ENCODE measurements at regions not wholly inside any gene's neighbourhood (a gene's known extent, or its start where the extent isn't known, plus 50 kb on each side); places are given as distances from the start of the nearest gene placed in this dataset.

DNA sequence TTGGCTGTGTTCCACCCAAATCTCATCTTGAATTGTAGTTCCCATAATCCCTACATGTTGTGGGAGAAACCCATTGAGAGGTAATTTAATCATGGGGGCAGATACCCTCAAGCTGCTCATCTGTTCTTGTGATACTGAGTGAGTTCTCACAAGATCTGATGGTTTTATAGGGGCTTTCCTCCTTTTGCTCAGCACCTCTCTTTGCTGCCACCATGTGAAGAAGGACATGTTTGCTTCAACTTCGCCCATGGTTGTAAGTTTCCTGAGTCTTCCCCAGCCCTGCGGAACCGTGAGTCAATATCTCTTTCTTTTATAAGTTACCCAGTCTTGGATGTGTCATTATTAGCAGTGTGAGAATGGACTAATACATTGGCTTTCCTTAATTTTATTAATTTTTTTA, 527.8 kb downstream of the MDFIC start:
- DNase-seq = no peak

DNA sequence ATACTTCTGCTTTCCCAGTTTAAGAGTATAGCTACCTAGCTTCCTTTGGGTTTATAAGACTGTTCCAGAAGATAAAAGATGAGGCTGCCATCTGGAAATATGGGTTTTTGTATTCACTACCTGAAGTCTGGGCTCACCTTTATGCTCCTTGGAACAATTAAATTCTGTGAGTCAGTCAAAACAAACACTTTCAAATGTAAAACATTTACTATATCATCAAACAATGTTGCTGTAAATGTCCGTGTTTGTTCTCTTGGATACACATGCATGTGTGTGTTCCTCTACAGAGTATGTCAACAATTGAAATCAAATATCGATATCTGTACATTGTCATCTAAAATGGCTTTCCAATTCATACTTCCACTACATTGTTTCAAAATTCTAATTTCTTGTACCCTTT, 525.6 kb downstream of the MDFIC start:
- no peak for DNase-seq

DNA sequence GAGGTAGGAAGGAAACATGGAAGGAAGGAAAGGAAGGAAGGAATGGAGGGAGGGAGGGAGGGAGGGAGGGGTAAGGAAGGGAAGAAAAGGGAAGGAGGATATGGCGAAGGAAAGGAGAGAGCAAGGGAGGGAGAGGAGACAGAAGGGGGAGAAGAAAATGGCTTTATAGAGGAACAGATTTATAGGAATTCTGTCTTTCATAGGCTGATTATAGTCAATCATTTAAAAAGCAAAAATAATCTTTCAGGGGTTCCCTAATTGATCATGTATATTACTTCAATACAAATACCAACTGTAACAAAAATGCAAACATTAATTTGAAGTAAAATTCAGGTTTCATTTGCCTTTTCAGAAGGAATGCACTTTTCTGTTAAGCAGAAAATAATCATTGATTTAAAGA, 519.1 kb downstream of the MDFIC start:
- DNase-seq = no peak

DNA sequence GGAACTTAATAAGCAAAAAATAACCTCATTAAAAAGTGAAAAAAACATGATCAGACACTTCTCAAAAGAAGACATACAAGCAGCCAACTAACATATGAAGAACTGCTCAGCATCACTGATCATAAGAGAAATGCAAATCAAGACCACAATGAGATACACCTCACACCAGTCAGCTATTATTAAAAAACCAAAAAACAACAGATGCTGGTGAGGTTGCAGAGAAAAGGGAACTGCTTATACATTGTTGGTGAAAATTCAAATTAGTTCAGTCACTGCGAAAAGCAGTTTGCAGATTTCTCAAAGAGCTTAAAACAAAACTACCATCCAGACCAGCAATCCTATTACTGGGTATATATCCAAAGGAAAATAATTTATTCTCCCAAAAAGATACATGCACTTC, 513.3 kb downstream of the MDFIC start:
- no peak for DNase-seq

DNA sequence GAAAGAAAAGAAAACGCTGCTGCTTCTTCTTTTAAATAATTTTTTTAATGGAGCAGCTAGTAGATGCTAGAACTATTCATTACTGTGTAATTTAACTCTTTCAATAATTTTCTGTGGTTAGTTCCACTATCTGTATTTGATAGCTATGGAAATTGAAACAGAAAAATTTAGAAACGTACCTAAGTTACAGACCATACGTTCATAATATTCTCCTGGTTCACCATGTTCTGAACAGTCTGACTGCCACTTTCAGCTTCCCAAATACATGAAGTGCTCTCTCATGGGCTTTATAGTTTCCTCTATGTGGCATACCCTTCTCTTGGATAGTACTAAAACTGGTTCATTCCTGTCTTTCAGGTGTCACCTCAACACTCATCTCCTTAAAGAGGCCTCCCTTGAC, 508.0 kb downstream of the MDFIC start:
- DNase-seq = no peak

DNA sequence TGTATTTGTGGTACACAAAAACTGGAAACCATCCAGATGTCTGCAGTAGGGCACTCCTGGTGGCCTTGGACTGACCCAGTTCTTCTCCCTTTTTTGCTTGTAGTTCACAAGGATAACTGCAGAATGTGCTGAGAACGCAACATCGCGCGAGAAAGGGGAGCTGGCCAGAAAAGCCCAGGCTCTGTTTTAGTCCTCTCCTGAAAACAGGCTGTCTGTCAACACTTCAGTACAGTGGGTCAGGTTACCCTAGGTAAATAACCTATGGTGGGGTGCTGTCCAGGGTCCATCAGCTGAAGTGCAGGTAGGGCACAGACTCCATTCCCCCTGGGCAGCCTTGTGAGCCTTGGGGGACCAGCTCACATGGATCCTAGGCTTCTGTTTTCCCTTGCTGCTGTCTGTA, 495.8 kb downstream of the MDFIC start:
- DNase-seq = no peak

DNA sequence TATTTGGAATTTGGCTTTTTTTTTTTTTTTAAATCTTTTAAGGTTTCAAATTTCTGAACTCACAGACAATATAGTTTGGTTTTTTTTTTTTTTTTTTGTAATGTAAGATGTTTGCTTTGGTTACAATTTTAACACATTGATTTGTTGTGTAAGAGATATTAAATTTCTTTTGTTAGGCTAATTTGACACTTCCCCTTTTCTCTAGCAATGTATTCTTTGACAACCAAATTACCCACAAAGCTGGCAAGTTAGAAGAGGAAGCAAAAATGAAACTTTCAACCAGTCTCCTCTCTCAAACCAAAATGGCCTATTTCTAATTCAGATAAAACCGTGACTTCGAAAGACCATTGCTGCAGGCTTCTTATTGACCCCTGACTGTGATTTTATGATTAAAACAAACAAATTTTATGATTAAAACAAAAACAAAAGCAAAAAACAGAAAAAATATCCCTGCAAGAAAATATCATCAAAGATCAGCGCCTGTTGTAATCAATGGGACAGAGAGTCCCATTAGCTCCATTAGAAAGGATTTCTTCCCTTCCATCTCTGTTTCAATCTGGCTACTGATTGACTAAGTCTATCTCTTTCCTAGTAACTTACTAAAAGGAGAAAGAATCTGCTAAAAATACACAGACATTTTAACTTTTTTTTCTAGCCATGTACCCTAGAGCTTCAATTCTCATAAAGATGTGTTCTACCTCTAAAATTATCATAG, 489.2 kb downstream of the MDFIC start:
- DNase-seq = no peak

DNA sequence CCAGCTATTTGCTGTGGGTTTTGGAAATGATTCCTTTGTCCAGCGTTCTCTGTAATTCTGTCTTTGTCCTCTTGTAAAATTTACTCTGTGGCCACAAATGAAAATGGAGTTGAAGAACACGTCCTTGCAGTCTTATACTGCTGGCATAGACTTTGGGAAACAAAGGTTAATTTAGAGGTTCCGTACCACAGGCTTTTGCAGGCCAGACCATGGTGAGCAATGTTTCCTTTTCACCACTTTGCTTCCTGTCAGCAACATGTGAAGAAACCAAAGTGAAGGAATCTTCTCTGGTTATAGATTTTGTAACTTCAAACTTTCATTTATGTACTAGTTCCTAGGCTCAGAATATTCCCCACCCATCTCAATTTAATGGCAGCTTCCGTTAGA, 488.5 kb downstream of the MDFIC start:
- DNase-seq = no peak

DNA sequence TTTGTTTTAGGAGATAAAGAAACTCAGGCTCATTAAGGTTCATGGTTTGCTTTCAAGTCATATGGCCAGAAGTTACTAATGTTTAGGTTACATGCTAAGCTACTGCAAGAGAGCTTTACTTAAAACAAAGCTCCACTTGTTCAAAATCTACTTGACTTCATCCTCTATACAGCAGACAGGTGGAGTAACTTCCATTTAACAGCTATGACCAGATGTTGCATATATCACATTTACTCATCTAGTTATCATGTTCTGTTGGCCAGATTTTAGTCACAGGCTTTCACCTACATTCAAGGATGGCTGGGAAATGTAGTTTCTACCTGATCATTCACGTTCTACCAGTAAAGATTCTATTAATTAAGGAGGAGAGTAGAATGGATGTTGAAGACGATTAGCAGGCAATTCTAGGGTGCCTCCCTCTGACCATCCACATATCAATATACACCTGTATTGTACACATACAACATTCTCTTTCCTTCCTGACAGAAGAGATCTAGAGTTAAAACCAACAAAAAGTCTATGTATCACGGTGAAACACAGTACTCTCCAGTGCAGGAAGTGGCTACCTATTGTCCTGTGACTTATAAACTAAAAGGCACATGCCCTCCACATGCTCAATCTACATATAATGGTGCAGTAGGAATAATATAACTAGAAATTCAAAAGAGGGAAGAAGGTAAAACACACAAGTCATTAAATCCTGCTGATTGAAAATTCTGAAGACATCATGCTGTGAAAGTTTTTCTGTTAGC, 488.0 kb downstream of the MDFIC start:
- DNase-seq = no peak

DNA sequence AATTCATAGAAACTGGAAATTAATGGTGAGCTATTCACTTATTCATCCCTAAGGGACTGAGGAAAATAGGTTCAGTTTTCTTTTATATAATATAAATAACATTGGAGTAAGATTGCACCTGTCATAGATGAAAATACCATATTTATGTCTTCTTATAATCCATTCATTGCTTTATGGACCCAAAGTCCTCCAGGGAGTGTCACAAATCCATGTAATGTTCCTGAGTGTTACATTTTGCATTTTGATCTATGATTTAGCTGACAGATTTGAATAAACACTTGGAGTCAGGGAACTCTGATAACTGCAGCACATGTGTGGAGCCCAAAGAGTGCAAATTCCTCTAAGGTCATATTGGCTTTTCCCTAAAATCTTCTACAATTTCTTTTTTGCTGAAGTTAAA, 484.3 kb downstream of the MDFIC start:
- DNase-seq = no peak

DNA sequence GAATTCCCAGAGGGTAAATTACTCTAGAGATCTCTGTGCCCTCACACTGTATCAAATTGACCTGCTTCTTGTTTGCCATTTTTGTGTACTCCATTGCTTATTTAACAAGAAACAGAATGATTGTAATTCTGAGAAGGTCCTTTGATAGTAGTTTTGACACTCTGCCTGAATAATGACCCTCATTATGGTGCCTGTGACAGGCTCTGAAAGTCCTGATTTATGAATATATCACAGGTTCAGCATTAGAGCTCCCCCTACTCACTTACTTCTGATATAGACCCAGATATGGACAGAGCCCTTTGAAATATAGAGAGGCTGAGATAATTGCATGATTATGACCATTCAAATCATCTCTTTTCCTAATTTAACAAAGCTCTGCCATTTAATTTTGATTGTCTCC, 465.2 kb downstream of the MDFIC start:
- no peak for DNase-seq

DNA sequence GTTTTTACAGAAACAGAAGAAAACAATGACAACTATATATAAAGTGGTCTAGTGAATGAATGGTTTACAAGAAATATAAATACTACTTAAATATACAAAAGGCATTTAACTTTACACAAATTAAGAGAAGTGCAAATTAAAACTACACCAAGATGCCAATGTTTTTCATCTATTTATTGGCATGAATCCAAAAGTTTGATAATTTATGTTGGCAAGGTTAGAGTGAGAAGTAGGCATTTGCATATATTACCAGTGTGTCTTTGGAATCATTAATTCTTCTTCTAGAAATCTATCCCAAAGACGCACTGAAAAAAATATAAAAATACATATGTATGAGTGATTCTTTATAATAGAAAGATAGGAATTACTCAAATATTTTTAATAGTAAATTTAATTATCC, 457.4 kb downstream of the MDFIC start:
- no peak for DNase-seq

DNA sequence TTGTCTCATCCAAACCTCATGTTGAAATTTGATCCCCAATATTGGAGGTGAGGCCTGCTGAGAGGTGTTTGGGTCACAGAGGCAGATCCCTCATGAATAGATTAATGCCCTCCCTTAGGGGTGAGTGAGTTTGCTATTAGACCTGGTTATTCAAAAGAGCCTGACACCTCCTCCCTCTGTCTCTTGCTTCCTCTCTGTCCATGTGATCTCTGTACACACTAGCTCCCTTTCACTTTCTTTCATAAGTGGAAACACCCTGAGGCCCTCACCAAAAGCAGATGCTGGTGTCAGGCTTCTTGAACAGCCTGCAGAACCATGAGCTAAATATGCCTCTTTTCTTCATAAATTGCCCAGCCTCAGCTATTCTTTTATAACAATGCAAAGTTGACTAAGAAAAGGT, 447.1 kb downstream of the MDFIC start:
- no peak for DNase-seq

DNA sequence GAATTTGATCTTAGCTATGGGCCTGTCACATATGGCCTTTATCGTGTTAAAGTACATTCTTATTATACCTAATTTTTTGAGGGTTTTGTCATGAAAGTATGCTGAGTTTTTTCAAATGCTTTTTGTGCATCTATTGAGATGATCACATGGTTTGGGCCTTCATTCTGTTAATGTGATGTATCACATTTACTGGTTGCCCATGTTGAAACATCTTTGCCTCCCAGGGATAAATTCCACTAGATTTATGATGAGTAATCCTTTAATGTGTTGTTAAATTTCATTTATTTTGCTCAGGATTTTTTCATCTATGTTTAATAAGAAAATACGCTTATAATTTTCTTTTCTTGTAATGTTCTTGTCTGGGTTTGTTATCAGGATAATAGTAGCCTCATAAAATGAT, 442.0 kb downstream of the MDFIC start:
- no peak for DNase-seq

DNA sequence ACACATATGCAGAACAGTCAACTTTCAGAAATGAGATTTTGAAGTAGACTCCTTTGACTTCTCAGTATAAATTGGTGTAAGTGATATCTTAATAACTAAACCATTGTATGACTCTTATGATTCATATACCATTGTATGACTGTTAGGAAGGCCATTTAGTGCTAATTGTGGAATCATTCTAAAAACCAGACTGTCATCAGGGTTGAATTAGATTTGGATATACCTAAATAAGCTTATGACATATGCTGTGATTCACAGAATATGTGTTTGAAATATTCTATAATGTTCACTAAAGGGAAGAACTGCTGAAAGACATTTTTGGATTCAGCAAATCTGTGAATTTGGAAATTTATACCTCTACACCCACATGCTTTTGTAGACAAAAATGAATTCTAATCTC, 438.1 kb downstream of the MDFIC start:
- DNase-seq = no peak

DNA sequence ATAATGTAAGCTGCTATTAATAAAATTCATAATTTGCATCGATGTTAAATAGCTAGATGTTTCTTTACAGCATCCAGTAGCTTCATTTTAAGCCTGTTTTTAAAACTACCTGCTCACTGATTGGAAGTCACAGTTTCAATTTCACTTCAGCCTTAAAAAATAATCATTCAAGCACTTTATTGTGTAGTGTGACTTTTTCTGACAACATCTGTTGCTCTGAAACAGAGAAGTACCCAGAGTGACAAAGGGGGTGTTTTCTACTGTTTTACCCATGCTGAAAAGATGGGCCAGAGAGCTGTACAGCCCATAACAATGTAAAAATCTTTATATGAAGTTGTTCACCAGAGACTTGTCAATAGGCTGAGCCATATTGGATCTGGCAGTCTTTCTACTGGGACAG, 437.2 kb downstream of the MDFIC start:
- no peak for DNase-seq

DNA sequence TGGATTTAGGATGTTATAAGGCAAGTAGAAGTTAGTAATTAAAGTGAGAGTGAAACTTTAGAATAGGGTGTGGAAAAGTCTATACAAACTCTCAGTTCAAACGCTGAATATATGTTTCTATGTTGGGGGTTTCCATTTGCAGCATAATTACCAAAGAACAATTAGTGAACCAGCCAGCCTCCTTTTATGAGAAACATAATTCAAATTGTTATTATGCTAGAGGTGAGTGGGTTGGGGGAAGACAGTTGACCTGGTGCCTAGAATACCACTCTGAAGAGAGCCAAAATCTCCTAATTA, 435.8 kb downstream of the MDFIC start:
- DNase-seq = no peak

DNA sequence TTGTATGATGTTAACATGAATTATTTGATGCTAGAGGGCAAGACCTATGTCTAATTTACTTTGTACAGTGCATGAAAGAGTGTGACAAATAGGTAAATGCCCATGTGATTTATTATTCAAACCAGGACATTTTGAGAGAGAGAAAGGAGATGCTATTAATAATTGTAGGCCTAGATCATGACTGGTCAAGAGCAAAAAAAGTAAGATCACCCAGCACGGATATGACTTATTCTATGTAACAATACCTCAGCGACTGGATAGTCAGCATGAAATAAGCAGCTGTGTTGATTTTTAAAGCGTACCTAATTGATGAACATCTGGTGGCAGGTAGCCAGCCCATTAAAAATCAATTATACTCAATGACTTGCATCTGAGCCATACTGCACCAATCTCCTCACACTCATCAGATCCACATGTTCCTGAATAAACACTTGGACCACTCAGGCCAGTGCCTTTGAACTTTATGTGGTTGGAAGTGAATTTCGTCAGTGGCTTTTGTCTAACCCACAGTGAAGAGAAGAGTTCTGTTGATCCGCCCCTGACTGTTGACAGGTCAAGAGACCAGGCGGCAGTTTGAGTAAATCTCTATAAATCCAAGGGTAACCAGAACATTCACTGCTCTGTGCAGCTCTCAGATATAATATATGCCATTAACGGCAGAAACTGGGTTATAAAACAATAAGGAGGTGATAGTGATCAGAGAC, 435.3 kb downstream of the MDFIC start:
- no peak for DNase-seq

DNA sequence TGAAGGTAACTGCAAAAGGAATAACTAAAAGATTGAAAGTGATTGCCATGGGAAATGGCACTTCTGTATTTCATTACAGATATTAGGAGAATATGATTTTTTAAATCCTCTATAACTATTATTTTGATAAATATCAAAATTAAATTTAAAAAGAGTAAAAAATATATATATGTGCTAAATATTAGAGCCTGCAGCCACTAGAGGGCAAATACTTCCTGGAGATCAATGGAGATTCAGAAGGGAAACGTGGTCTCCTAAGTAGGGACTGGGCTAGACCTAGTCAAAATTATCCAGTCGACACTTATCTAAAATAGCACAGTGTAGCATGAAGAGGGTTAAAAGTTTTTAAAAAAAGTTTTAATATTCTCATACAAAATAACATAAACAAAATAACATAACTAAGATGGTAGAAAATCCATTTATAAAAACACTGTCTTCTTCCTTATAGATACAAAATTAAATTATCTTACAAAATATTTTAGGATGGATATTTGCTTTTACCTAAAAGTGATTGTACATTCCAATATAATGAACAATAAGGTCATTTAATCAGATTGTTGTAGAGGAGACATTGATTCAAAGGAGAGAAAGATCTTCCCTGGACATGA, 434.3 kb downstream of the MDFIC start:
- no peak for DNase-seq

DNA sequence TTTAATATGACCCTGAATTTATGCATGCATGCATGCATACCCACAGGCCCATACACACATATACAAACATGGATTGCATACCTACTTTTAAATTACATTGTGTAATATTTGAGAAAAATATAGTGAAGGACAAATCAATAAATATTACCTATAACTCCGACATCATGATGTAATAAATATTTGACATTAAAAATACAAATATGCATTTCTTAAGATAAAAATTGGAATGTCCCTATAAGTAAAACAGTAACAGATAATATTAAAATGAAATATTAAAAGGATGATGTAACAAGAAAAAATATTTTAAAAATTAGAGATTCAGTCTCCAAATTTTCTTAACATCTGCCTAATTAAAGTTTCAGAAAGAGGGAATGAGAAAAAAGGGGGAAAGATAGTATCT, 433.0 kb downstream of the MDFIC start:
- DNase-seq = no peak

DNA sequence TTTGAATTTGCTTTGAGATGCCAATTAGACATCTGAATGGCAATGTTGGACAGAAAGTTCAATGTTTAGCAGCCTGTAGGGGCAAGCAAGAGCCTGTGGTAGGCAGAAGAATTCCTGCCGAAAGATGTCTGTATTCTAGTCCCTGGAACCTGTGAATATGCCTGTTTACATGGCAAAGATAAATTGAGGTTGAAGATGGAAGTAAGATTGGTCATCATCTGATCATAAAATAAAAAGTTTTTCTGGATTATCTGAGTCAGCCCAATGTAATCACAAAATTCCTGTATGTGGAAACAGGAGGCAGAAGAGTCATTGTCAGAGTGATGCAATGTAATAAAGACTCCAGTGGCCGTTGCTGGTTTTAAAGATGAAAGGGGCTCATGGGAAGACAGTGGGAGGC, 430.5 kb downstream of the MDFIC start:
- DNase-seq = no peak

DNA sequence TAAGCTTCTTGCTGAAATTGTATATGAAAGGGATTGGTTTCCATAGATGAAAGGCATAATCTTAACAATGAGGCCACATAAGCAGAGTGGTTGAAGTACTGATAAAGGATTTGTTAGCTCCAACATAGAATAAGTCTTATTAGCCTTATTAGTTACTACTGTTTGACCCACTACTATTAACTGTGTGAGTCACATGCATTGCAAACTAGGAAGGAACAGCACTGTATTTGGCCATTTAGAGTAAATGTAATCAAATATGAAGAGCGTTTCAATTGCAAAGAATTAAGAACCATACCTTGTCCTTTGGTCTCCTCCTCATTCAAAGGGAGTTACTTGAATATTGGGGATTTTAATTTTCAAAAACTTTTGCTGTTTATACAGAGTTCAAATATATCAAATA, 428.9 kb downstream of the MDFIC start:
- DNase-seq = no peak

DNA sequence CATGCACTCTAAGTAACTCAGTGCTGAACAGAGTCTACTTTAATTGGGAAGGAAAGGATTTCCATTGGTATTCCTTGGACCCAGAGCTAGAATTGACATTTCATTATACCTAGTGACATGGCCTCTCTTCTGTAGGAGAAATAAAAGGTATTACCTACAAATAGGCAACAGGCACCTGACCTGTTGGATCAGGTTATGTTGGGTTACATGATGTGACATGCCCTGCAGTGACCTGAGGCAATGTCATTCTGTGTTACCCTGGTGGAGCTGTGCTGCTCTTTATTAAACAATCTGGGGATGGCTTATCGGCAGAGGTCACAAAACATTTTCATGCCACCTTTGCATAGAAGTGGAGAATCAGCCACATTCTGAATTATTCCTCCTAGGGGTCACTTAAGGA, 427.7 kb downstream of the MDFIC start:
- DNase-seq = no peak

DNA sequence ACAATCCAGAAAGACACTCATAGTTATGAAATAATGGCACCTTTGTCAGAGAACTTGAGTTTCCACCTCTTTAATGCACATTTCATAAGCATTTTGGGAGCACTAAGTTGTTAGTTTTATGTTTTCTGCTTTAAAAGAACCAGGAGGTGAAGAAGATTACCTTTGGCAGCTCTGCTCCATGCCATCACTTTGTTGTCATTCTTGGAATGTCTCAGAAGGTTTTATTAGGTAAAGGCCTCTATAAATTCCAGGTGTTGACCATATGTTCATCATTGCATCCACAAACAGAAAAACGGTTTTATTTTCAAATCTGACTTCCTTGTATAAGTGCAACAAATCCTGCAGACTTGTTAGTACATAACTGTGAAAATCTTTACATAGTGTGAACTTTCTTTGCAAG, 424.8 kb downstream of the MDFIC start:
- no peak for DNase-seq

Data from C1 segment of cervical spinal cord (tissue), 14 donors.